ENCODE measurements at regions not wholly inside any gene's neighbourhood (a gene's known extent, or its start where the extent isn't known, plus 50 kb on each side); places are given as distances from the start of the nearest gene placed in this dataset.

- no peak for DNase-seq
Observed at GRCh38 chr3:190722181-190722905, 140.2 kb downstream of the GMNC start.

GRCh38 chr3:190721330-190721729 lies 141.2 kb downstream of the GMNC start:
- DNase-seq, result no peak

- no peak for DNase-seq
Observed at GRCh38 chr3:190718671-190719070, 143.8 kb downstream of the GMNC start.

GRCh38 chr3:190718097-190718496 lies 144.4 kb downstream of the GMNC start:
- DNase-seq, result no peak

- no peak for DNase-seq
Observed at GRCh38 chr3:190716961-190717360, 145.5 kb downstream of the GMNC start.

- no peak for DNase-seq
Observed at GRCh38 chr3:190716211-190716610, 146.3 kb downstream of the GMNC start.

GRCh38 chr3:190710723-190711122 lies 151.8 kb downstream of the GMNC start:
- no peak for DNase-seq

GRCh38 chr3:190709351-190709773 lies 153.1 kb downstream of the GMNC start:
- no peak for DNase-seq
